ENCODE measurements at regions not wholly inside any gene's neighbourhood (a gene's known extent, or its start where the extent isn't known, plus 50 kb on each side); places are given as distances from the start of the nearest gene placed in this dataset.

GRCh38 chr13:106034201-106034600 lies 501.3 kb downstream of the EFNB2 start:
- DNase-seq (ENCODE audit: low spot score) = no peak
- intact Hi-C loops (cut with DNase I) = no loop called here

DNA sequence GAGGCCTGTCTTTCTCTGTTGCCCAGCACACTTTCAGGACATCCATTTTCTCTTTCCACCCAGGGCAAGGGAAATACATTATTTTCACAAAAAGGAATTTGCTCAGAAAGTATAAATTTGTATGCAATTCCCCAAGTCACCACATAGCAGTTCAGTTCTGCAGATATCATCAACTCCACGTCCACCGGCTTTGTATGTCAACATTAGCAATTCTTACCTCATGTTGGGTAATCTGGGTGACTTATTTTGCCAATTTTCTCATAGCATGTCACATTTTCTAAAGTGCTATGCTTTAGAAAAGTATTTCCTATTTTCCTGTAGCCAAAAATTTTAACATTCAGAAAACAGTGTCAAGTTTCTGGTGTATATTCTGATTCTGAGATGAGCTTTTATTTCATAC lies 501.8 kb downstream of the EFNB2 start:
- intact Hi-C loops (cut with DNase I) = no loop called here

DNA sequence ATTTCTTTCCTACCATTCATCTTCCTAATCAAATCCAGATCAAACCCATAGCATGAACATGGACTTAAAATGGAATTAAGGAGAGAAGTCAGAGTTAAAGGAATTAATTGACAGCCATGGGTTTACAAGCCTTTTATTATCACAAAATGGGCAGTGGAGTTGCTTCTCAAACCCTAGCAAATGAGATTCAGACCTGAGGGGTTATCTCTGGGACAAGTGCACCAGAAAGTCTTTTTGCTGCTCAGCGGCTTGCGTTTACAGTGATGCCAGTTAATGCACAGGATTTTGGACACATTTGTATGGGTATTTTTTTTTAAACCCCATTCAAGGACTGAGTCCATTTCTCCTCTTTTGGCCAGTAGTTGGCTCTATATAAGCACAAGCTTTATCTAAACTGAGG lies 503.0 kb downstream of the EFNB2 start:
- no peak for DNase-seq (ENCODE audit: low spot score)
- intact Hi-C loops (cut with DNase I) = no loop called here

More for the DNA sequence above, 501.8 kb downstream of the EFNB2 start:
- no peak for DNase-seq (ENCODE audit: low spot score)

DNA sequence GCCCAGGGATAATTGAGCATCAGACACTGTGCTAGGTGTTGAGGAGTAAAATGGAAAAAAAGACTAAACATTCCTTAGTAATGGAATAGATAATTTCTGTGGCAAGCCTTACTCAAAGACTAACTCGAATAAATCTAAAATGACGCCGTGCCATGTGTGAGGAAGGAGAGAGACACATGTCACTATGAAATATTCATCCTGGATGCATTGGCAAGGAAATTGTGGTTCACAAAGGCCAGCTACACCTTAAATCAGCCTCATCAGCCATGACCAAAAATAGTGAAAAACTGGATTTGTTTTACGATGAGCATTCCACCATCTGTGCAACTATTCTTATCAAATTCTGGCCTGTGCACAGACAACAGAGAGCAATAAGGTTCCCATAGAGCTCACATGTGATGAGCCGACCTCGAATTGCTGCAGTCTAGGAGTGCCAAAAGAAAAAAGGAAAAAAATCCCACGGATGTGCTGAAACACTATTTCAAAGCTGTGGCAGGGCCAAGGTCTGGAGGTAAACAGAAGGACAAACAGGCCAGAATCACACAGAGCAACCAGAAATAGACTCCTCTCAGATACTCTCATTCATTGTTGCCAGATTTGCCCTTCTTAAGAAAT lies 505.7 kb downstream of the EFNB2 start:
- intact Hi-C loops (cut with DNase I) = no loop called here
- DNase-seq (ENCODE audit: low spot score) = no peak

DNA sequence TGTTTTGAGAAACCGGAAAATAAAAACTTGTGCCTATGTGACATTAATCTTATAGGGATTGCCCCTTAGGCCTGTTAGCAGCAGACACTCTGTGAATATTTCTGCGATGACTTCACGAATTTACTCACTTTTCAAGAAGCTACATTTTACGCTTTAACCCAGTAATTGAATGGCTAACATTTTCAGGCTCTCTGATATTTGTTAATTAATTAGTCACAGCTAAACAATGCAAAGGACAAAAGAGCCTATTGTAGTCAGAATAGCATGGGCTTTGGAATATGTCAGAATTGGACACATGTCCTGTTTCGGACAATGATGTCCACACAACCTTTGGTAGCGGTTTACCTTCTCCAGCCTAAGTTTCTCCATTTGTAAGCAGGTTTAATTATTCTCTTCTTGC lies 506.6 kb downstream of the EFNB2 start:
- DNase-seq (ENCODE audit: low spot score) = no peak
- intact Hi-C loops (cut with DNase I) = no loop called here

- intact Hi-C loops (cut with DNase I) = no loop called here
- no peak for DNase-seq (ENCODE audit: low spot score)
Observed at GRCh38 chr13:106011600-106011999, 523.9 kb downstream of the EFNB2 start.

GRCh38 chr13:106010836-106011235 lies 524.6 kb downstream of the EFNB2 start:
- intact Hi-C loops (cut with DNase I) = no loop called here
- DNase-seq (ENCODE audit: low spot score) = no peak

DNA sequence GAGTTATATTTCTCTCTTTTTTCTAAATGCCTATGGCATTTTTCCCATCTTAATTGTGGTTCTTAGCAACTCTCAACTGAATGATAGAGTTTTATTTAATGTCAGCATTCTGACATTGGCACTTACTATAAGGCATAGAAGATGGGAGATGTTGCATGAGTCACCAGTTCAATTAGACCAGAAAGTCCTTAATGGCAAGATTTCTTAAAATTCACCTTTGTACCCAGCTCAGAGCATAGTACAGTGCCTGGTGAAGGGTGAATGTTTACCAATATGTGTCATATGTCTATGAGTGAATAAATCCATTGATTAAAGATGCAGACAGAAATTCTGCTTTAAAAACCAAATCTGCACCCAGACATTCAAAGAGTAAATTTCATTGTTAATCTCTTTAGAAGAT lies 526.9 kb downstream of the EFNB2 start:
- intact Hi-C loops (cut with DNase I) = no loop called here
- no peak for DNase-seq (ENCODE audit: low spot score)

GRCh38 chr13:106007156-106007555 lies 528.3 kb downstream of the EFNB2 start:
- no peak for DNase-seq (ENCODE audit: low spot score)
- intact Hi-C loops (cut with DNase I) = no loop called here

GRCh38 chr13:106003651-106004050 lies 531.8 kb downstream of the EFNB2 start:
- DNase-seq (ENCODE audit: low spot score) = no peak

DNA sequence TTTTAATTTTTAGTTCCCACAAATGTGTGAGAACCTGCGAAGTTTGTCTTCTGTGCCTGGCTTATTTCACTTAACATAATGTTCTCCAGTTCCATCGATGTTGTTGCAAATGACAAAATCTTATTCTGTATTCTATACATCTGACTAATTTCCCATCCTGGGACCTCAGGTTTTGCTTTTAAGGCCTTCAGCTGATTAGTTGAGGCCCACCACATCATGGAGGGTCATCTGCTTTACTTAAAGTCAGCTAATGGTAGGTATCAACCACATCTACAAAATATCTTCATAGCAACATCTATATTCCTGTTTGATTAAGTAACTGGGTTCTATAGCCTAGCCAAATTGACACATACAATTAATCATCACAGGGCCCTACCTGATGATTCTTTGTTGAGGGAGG lies 534.0 kb downstream of the EFNB2 start:
- intact Hi-C loops (cut with DNase I) = no loop called here
- DNase-seq (ENCODE audit: low spot score) = no peak

More at GRCh38 chr13:106003651-106004050, 531.8 kb downstream of the EFNB2 start:
- intact Hi-C loops (cut with DNase I) = loop anchor here in 1 of 2 donors (2.0 kb wide), 1 partner anchor 45 kb away; no protein-coding TSS in a partner anchor

- intact Hi-C loops (cut with DNase I) = no loop called here
- DNase-seq (ENCODE audit: low spot score) = no peak
Observed at GRCh38 chr13:105997581-105998550, 537.6 kb downstream of the EFNB2 start.

DNA sequence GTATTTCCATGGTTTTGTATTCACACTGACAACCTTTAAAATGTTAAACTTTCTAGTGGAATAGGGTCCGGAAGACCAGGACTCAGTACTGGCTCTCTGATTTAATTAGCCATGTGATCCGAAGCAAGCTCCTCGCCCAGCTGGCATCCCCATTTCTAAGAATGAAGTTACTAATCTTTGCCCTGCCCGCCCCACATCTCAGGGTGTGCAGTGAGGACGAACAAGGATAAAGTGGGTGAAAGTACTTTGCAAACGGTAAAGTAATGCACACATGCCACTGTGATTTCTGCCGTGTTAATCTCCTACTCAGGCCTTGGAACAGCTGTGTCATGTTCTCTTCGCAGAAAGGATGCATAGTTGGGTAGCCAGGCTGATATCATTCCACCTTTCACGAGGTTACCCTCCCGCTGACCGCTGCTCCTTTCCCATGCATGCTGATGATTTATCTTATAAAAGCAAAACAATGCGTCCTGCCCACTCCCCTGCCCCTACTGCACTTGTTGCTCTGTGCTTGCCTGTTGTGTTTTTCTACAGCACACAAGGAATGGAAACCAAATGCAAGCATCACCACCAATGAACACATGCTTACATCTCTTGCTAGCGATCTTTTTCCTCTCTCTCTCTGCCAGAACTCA lies 539.0 kb downstream of the EFNB2 start:
- DNase-seq (ENCODE audit: low spot score) = no peak
- intact Hi-C loops (cut with DNase I) = no loop called here

DNA sequence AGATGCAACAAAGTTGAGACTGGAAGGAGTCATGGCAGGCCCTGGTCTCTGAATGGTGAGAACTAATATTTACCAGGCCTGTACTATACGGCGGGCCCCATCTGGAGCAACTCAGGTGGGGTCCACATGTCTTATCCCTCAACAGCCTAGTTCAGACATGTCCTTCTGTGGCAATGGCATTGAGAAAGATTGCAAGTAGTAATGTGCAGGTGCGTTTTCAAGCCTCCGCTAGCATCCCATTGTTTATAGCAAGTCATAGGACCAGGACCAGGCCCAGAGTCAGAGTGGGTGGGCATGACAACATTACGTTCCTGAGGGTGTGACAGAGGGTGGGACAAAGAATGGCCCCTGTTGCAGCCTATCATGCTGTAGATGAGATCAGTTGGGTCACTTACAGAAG lies 541.1 kb downstream of the EFNB2 start:
- intact Hi-C loops (cut with DNase I) = no loop called here

DNA sequence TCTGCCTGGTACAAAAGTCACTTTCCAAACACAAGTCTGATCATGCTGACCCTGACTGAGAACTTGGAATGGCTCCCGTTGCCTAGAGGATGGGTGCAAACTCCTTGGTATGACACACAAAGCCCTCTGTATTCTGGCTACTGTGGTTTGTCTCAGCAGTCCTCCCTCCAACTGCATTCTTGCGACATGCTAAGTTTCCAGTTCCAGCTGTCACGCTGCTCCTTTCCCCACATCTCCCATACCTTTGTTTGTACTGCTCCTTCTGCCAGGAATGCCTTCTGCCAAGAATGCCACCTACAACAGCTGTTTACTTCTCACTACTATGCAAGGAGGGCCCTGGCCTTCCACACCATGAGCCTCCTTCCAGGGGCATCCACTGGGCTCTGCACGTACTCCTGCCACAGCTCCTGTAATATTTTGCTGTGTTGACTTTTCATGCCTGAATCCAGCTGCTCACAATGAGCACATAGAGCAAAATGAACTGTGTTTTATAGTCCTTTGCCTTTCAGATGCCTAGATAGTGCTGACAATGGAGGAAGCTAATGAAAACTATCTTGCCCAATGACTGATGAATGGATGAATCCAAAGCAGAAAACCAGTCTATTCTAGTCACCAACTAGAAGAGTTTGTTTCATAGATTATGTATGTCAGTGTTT lies 543.7 kb downstream of the EFNB2 start:
- DNase-seq (ENCODE audit: low spot score) = no peak

More for the DNA sequence above, 541.1 kb downstream of the EFNB2 start:
- DNase-seq (ENCODE audit: low spot score) = no peak

GRCh38 chr13:105991131-105991530 lies 544.3 kb downstream of the EFNB2 start:
- DNase-seq (ENCODE audit: low spot score) = no peak
- intact Hi-C loops (cut with DNase I) = no loop called here

More for the DNA sequence above, 543.7 kb downstream of the EFNB2 start:
- intact Hi-C loops (cut with DNase I) = no loop called here

GRCh38 chr13:105990256-105990958 lies 545.1 kb downstream of the EFNB2 start:
- no peak for DNase-seq (ENCODE audit: low spot score)
- intact Hi-C loops (cut with DNase I) = no loop called here

GRCh38 chr13:105984646-105985045 lies 550.8 kb downstream of the EFNB2 start:
- intact Hi-C loops (cut with DNase I) = no loop called here
- DNase-seq (ENCODE audit: low spot score) = no peak

- DNase-seq (ENCODE audit: low spot score) = no peak
- intact Hi-C loops (cut with DNase I) = no loop called here
Observed at GRCh38 chr13:105984236-105984635, 551.2 kb downstream of the EFNB2 start.

Measured in posterior vena cava (tissue), 2 donors.